Fibroblast of pulmonary artery (primary cell): ENCODE measurements at regions not wholly inside any gene's neighbourhood (a gene's known extent, or its start where the extent isn't known, plus 50 kb on each side); places are given as distances from the start of the nearest gene placed in this dataset.

Experiments used
- DNase-seq: peaks from one replicate; pipeline ENCODE4 v3.0.0-alpha.2; 2010; ENCODE audit warnings: low read depth
- H3K4me3 ChIP-seq: replicated peaks from 2 replicates; pipeline ENCODE4 v1.5.1; 2011; ENCODE audit warnings: low read depth, mild to moderate bottlenecking, control low read depth, low read length, moderate library complexity
- TF ChIP-seq, protein P1 (sequence below): IDR thresholded peaks from 2 replicates; pipeline ENCODE4 v1.5.1; 2011; ENCODE audit warnings: mild to moderate bottlenecking, control low read depth, low read length, inconsistent platforms; ENCODE audit errors: missing control alignments

DNA sequence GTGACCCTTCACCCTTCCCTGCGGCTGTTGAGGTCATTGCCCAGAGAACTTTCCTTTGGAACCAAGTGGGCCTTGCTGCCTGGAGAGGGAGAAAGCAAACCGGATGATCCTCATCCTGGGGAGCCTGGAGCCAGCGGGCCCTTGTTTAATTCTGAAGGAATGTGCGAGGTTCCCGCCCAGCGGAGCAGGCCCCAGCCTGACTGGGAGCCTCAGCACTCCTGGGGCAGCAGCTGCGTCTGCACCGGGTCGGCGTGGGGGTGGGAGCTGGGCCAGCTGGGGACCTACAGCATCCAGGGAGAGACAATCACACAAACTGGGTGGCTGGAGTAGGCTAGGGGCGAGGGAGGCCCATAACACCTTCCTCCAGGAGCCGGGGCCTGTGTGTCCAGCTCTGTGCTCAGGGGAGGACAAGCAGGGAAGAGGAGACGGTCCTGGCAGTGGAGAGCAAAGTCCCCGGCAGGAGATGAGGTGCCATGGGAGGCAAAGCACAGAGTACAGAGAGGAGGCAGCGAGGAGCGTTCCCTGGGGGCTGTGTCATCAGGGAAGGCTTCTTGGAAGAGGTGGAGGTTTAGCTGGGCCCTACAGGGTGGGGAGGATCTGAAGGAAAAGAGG, 61.9 kb upstream of the HAAO start:
- no peak overlapping the region for H3K4me3 ChIP-seq
- TF ChIP-seq, protein P1, sequence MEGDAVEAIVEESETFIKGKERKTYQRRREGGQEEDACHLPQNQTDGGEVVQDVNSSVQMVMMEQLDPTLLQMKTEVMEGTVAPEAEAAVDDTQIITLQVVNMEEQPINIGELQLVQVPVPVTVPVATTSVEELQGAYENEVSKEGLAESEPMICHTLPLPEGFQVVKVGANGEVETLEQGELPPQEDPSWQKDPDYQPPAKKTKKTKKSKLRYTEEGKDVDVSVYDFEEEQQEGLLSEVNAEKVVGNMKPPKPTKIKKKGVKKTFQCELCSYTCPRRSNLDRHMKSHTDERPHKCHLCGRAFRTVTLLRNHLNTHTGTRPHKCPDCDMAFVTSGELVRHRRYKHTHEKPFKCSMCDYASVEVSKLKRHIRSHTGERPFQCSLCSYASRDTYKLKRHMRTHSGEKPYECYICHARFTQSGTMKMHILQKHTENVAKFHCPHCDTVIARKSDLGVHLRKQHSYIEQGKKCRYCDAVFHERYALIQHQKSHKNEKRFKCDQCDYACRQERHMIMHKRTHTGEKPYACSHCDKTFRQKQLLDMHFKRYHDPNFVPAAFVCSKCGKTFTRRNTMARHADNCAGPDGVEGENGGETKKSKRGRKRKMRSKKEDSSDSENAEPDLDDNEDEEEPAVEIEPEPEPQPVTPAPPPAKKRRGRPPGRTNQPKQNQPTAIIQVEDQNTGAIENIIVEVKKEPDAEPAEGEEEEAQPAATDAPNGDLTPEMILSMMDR: no peak
- DNase-seq: no peak

GRCh38 chr2:42853549-42854206, 61.3 kb upstream of the HAAO start:
- TF ChIP-seq, protein P1: no peak
- DNase-seq: no peak

GRCh38 chr2:42852798-42853197, 60.4 kb upstream of the HAAO start:
- H3K4me3 ChIP-seq: no peak overlapping the region
- TF ChIP-seq, protein P1: no peak

More at GRCh38 chr2:42853549-42854206, 61.3 kb upstream of the HAAO start:
- H3K4me3 ChIP-seq: no peak overlapping the region

DNA sequence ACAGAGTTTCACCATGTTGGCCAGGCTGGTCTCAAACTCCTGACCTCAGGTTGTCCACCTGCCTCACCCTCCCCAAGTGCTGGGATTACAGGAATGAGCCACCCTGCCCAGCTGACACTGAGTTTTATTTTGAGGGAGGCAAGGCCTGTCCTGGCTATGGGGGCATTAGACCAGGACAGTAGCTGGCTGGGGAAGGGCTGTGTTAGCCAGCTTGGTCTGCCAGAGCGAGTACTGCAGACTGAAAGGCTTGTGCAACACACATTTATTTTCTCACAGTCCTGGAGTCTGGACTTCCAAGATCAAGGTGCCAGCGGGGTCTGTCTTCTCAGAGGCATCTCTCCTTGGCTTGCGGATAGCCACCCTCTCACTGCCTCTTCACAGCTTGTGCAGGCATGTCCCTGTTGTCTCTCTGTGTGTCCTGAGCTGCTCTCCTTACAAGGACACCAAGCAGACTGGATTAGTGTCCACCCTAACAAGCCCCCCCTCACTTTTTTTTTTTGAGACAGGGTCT, 59.4 kb upstream of the HAAO start:
- H3K4me3 ChIP-seq: no peak overlapping the region
- TF ChIP-seq, protein P1: no peak
- DNase-seq: no peak

More at GRCh38 chr2:42852798-42853197, 60.4 kb upstream of the HAAO start:
- DNase-seq: no peak

DNA sequence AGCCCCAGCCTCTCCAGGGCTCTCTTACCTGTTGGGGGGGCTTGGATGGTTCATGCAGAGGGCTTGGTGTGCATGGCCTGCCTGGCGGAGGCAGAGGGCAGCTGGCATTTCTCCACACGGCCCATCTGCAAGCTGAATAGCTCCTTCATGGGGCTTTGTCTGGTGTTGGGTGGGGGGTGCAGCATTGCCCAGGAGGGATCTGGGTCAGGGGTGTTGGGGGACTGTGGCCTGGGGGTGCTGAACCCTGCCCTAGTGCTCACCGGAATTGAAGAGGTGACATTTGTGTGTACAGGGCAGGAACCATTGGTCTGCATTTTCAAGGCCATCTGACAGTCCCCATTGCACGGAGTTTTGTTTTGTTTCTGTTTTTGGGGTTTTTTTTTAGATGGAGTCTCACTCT, 58.8 kb upstream of the HAAO start:
- TF ChIP-seq, protein P1: no peak
- H3K4me3 ChIP-seq: no peak overlapping the region
- DNase-seq: no peak

DNA sequence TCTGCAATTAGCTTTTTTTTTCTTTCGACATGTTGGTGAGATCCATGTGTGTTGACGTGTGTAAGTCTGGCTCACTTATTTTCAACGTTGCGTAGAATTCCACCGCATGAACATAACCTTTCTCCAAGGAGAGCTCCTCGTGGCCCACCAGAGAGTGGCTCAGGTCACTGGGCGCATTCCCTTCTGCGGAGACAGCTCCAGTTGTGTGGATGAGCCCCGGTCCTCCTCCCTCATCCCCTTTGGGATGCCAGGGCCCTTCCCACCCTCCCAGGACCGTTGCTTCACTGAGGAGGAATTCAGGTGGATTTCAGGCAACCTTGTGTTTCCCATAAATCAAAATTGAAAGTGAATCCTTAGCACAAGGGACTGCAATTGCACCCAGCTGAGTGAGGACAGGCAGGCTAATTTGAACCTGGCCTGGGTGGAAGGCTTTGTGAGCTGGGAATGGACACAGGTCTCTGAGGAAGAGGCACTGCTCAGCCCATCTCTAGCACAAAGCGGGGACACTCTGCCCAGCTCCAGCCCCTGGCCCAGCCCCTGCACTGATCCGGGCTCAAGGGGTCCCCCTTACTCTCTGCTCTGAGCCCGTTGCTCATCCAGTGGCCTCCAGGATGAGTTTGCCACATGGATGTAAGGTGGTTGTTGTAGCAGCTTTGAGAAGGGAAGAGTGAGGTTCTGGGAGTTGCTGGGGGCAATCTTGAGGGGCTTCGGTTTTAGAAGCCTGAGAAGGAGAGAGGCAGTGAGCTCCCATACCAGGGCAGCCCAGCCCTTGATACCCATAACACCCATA, 57.8 kb upstream of the HAAO start:
- TF ChIP-seq, protein P1: no peak
- no peak overlapping the region for H3K4me3 ChIP-seq
- DNase-seq: no peak
